Activated CD4-positive, alpha-beta T cell treated with anti-CD3 and anti-CD28 coated beads, Interleukin-2, amount 50 U/mL, for 16 hours (primary cell): ENCODE measurements at regions not wholly inside any gene's neighbourhood (a gene's known extent, or its start where the extent isn't known, plus 50 kb on each side); places are given as distances from the start of the nearest gene placed in this dataset.
"Not testable (repeated sequence)": the region's sequence is repeated elsewhere in the genome, so short reads cannot be mapped to it uniquely, and the experiment has no call there.

ENCODE experiments used
- DNase-seq: peaks from one replicate; pipeline ENCODE4 v3.0.0-alpha.2; 2020

DNA sequence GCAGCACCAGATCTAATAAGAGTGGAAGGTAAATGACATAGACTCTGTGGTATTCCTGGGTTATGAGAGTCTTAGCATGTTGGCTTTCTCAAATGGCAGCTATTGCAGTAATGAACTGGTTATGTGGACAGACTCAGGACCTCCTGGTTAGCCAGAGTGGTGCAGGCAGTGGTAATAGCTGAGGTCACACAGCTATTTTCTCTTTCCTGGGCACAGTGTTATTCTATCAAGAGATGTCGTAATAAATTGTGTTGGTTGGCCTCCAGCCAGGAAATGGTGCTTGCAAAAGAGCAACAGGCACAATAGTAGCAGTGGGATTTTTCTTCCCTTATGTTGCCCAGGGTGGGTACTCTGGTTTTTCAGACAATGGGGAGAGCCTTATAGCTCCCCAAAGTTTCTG is 279.2 kb upstream of the FGF16 start:
- DNase-seq = no peak

DNA sequence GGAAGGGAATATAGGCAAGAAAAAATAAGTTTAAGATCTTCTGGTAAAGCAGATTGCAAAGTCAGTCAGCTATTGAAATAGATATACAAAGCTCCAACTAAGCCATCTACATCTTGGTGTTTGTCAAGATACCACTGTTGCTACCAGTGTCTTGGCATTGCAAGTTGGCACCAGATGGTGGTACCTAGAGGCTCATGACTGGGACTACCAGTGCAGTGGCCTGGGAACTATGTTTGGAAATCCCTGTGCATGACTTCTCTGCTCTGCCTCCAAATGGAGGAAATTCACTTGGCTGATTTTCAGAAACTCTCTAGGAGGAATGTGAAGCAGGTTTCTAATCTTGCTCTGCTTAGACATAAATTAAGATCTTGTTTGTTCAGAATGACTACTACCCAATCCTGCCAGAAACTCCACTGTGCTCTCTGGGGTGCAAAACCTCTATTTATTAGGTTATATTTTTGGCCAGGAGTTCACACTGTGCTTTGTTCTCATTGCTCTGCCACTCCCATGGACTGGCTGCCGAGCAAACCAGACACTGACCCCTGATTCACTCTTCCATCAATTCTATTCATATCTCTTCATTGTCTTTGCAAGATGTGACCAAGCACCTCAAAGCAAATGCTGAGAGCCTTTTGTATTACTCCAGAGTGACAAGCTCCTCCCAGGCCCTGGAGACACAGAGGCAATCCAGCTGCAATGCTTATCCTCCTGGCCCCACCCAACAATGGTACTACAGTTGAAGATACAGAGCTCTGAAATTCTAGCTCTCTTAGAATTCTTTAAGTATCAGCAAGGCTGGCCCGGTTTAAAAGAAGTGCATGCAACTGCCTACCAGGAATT is 272.3 kb upstream of the FGF16 start:
- DNase-seq = no peak

DNA sequence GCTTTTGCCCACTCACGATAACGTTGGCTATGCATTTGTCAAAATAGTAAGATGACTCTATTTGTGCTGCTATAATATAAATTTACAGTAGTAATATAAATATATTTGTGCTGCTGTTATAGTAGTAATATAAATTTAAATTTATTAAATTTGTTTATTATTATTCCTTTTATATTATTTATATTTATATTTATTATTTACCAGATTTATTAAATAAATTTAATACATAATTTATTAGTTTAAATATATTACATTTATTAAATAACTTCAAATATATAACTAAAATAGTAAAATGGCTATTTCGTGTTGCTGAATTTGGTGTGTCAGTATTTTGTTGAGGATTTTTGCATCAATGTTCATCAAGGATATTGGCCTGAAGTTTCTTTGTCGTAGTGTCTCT is 246.5 kb upstream of the FGF16 start:
- no peak for DNase-seq

DNA sequence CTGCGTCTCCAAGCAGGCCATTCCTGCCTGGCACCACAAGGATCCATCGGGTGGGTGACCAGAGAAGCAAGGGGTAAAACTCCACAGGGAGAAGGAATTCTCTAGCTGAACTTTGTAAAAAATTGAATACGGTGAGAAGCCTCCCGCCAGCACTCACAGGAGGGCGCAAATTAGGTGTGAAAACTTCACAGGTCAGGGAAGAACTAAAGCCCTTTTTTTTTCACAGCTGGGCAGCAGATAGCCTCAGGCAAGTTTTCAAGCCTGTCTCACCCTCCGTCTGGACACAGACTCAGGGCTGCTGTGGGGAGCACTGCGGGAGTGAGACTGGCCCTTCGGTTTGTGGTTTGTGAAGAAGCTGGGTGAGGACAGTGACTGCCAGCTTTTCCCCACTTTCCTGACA is 224.1 kb upstream of the FGF16 start:
- DNase-seq = no peak

DNA sequence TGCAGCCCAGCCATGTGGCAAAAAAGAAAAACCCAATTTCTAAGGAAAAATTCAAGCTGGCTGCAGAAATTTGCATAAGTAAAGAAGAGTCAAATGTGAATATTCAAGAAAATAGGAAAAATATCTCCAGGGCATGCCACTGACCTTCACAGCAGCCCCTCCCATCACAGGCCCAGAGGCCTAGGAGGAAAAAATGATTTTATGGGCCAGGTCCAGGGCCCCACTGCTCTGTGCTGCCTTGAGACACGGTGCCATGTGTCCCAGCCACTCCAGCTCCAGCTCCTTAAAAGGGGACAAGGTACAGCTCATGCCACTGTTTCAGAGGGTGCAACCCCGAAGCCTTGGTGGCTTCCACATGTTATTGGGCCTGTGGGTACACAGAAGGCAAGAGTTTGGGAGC is 182.7 kb upstream of the FGF16 start:
- no peak for DNase-seq

DNA sequence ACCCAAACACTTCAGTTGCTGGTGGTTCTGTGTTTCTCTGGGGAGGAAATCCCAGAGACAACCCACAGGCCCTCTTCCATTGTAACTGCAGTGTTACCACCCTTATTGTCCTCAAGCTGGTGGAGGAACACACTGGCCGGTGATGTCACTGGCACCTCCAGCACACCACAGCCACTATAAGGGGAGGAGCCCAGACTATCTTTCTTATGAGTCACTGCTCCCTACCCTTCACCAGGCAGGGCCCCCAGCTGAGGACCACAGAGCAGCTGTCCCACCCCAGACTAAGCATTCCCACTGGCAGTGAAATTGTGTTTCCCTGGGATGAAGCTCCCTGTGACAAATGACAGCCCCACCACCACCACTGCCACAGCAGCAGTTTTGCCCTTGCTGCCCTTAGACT is 171.8 kb upstream of the FGF16 start:
- DNase-seq = no peak

DNA sequence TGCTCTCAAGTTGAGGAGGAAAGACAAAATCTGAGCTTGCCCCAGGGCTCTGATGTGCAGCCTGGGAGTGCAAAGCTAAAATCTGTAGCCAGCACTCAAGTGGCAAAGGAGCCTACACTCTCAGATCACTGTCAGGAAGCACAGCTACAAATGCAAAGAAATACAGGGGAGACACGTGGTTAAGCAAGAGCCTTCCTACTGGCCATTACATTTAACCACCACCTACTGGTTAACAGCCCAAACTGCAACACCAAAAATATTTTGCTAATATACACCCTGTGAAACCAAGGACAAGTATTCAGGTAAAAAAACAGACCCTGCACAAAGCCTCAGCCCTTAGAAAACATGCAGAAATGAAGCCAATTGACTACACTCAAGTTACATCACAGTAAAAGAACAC is 170.4 kb upstream of the FGF16 start:
- DNase-seq = peak; percentile 0

DNA sequence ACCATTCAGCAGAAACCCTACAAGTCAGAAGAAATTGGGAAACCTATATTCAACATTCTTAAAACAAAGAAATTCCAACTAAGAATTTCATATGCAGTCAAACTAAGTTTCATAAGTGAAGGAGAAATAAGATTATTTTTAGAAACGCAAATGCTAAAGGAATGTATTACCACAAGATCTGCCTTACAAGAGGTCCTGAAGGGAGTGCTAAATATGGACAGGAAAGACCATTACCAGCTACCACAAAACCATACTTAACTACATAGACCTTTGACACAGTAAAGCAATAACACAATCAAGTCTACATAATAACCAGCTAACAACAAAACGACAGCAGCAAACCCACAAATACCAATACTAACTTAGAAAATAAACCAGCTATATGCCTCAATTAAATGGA is 169.3 kb upstream of the FGF16 start:
- no peak for DNase-seq

DNA sequence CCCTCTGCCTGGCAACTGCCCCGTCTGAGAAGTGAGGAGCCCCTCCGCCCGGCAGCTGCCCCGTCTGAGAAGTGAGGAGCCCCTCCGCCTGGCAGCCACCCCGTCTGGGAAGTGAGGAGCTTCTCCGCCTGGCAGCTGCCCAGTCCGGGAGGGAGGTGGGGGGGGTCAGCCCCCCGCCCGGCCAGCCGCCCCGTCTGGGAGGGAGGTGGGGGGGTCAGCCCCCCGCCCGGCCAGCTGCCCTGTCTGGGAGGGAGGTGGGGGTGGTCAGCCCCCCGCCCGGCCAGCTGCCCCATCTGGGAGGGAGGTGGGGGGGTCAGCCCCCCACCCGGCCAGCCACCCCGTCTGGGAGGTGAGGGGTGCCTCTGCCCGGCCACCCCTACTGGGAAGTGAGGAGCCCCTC is 167.8 kb upstream of the FGF16 start:
- DNase-seq = not testable (repeated sequence)

DNA sequence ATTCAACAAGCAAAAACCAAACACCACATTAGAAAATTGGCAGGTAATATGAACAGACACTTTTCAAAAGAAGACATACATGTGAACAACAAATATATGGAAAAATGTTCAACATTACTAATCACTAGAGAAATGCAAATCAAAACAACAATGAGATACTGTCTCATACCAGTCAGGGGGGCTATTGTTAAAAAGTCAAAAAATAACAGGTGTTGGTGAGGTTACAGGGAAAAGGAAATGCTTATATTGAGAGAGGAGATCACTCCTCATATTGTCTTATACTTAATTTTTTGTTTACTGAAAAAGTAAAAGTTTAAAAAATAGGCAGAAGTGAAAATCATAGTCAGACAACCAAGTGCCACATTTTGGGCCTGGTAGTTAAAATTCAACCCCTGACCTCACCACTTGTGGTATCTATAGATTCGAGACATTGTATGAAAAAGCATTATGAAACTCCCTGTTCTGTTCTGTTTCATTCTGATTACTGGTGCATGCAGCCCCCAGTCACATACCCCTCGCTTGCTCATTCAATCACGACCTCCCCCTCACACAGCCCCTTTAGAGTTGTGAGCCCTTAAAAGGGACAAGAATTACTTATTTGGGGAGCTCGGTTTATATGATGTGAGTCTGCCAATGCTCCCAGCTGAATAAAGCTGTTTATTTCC is 153.7 kb upstream of the FGF16 start:
- DNase-seq = no peak

DNA sequence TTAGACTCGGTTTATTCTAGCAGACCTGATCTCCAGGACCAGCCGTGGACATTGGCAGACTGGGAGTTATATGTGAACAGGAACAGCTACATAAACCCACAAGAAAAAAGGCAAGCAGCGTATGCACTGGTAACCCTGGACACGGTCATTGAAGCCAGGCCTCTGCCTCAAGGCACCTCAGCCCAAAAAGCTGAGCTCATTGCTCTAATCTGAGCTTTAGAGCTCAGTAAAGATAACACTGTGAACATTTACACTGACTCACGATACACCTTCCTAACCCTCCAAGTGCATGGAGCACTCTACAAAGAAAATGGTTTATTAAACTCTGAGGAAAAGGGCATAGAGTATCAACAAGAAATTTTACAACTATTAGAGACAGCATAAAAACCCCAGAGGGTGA is 148.9 kb upstream of the FGF16 start:
- DNase-seq = no peak

DNA sequence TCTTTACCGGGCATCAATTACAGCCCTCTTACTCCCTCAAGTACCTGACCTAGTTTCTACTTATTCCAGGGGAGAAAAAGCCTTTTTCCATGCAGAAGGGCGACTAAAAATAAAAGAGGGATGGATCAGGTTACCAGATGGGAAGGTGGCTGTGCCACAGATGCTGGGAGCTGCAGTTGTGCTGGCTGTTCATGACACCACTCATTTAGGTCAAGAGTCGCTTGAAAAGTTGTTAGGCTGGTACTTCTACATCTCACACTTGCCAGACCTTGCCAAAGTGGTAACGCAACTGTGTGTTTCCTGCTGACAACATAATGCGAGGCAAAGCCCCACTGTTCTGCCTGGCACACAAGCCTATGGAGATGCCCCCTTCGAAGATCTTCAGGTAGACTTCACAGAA is 148.4 kb upstream of the FGF16 start:
- DNase-seq = no peak

DNA sequence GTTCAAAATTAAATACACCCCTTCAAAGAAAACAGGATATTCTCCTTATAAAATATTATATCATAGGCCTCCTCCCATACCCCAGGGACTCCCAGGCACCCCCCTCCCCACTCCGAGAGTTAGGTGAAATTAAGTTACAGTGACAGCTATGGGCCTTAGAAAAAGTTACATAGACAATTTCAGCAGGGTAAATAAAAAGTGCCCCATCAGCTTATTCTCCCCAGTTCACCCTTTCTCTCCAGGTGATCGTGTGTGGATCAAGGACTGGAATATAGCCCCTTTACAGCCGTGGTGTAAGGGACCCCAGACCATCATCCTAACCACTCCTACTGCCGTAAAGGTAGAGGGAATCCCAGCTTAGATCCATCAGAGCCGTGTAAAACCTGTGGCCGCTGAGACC is 147.6 kb upstream of the FGF16 start:
- DNase-seq = no peak

DNA sequence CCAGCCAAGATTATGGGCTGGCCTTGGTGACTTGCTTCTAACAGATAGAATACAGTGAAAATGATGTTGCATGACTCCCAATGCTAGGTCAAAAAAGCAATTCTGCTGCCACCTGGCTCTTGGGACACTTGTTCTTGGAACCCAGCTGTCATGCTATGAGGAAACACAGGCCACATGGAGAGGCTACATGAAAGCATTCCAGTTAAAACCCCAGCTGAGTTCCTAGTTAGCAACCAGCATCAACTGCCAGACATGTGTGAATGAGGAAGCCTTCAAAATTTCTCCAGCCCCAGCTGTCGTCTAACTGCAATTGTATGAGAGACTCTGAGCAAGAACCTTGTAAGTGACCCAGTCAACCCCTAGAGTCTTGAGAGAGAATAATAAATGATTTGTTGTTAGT is 105.2 kb upstream of the FGF16 start:
- DNase-seq = no peak

DNA sequence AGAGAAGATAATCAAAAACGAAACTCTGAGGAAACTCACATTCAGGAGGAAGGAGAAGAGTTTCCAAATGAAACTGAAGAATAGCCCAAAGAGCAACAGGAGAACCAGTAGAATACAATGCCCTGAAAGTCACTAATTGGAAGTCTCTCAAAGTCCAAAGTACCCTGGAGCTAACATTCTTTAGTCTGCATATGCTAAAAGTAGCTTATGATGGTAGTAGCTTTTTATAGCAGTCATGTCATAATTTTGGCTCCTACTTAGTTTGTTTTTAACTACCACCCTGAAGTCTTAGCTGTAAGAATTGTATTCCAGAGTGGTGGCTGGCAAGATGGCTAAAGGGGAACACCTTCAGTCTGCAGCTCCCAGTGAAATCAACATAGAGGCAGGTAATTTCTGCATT is 100.3 kb upstream of the FGF16 start:
- DNase-seq = no peak

DNA sequence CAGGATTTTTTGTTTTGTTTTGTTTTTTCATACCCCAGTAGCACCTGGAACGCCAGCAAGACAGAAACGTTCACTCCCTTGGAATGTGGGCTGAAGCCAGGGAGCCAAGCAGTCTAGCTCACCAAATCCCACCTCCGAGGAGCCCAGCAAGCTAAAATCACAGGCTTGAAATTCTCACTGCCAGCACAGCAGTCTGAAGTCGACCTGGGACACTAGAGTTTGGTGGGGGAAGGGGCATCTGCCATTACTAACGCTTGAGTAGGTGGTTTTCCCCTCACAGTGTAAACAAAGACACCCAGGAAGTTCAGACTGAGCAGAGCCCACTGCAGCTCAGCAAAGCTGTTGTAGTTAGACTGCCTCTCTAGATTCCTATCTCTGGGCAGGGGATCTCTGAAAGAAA is 99.6 kb upstream of the FGF16 start:
- DNase-seq = no peak

DNA sequence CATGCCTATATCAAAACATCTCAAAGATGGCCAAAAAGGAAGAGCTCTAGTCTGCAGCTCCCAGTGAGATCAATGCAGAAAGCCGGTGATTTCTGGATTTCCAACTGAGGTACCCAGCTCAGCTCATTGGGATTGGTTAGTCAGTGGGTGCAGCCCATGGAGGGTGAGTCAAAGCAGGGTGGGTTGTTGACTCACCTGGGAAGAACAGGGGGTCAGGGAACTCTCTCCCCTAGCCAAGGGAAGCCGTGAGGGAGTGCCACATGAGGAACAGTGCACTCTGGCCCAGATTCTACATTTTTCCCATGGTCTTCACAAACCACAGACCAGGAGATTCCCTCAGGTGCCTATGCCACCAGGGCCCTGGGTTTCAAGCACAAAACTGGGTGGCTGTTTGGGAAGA is 57.3 kb upstream of the FGF16 start:
- DNase-seq = no peak

DNA sequence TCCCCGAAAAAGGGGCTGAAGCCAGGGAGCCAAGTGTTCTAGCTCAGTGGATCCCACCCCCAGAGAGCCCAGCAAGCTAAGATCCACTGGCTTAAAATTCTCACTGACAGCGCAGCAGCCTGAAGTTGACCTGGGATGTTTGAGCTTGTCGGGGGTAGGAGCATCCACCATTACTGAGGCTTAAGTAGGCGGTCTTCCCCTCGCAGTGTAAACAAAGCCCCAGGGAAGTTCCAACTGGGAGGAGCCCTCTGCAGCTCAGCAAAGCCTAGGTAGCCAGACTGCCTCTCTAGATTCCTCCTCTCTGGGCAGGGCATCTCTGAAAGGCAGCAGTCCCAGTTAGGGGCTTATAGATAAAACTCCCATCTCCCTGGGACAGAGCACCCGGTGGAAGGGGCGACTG is 56.8 kb upstream of the FGF16 start:
- DNase-seq = not testable (repeated sequence)

DNA sequence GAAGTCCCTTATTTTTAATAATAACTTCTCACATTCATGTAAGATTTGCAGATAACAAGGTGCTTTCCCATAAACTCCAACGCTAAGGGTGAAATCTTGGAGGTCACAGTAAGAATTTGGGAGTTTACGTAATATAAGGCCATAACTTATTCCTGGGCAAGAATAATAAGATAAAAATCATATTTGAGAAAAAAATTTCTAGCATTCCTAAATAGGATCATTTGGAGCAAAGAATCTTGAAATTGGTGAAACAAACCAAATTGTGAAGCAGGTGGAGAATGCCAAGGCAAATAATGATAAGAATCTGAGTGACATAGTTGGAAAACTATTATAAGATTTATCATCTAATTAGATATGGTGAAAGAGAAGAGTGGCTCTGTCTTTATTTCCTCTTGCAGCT is 50.4 kb upstream of the FGF16 start:
- DNase-seq = no peak
